ENCODE measurements at regions not wholly inside any gene's neighbourhood (a gene's known extent, or its start where the extent isn't known, plus 50 kb on each side); places are given as distances from the start of the nearest gene placed in this dataset.

DNA sequence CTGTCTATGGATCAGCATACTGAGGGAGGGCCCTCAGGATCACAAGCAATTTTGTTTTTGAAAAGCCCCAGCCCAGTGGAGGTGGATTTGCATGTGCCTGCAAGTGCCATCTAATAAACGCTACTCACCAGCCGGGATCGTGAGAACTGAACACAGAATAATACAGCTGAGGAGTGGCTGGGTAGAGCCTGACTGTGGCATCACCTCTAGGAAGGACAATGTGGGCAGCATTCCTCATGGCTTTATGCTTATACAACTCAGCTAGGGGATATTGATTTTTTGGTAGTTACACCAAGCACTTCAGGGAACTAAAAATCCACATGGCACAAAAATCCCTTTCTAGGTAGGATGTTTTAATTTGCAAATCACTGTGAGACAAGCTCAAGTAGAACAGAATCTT lies 72.7 kb upstream of the PALS2 start:
- ATAC-seq = no peak
- Histone ChIP-seq H3K9me3 (no peaks in the 10 kb centered on the region), H3K4me1 (ENCODE audit: low read depth) (no peaks in the 10 kb centered on the region), H3K36me3 (ENCODE audit: low read depth) (no peaks in the 10 kb centered on the region), H3K4me3 (no peak overlapping the region)
- TF ChIP-seq, protein P1, sequence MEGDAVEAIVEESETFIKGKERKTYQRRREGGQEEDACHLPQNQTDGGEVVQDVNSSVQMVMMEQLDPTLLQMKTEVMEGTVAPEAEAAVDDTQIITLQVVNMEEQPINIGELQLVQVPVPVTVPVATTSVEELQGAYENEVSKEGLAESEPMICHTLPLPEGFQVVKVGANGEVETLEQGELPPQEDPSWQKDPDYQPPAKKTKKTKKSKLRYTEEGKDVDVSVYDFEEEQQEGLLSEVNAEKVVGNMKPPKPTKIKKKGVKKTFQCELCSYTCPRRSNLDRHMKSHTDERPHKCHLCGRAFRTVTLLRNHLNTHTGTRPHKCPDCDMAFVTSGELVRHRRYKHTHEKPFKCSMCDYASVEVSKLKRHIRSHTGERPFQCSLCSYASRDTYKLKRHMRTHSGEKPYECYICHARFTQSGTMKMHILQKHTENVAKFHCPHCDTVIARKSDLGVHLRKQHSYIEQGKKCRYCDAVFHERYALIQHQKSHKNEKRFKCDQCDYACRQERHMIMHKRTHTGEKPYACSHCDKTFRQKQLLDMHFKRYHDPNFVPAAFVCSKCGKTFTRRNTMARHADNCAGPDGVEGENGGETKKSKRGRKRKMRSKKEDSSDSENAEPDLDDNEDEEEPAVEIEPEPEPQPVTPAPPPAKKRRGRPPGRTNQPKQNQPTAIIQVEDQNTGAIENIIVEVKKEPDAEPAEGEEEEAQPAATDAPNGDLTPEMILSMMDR (IDR thresholded peaks at IDR 0.05) = no peak
- DNase-seq = no peak
- intact Hi-C loops (cut with DNase I, micrococcal nuclease) = no loop called here

DNA sequence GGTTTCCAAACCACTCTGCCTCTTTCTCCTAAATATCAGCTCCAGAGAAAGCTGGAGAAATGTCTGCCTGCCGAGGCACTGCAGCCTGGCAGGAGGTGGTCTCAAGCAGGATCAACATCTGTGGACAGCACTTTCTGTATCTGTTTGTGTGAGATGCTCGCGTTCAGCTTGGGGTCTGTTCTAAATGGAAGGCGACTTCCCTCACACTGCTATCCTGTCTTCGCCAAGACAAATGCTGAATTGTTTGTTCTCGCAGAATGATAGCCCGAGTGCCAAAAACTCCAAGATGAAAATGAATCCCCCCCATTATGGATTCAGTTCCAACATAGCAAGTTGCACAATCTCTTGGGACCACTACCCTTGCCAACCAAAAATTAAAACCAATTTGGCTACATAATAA lies 72.2 kb upstream of the PALS2 start:
- intact Hi-C loops (cut with DNase I, micrococcal nuclease) = no loop called here
- H3K4me3 ChIP-seq = no peak overlapping the region
- no peaks in the 10 kb centered on the region for H3K36me3 ChIP-seq (ENCODE audit: low read depth)
- H3K9me3 ChIP-seq = no peaks in the 10 kb centered on the region
- no peak for ATAC-seq
- no peak for DNase-seq
- TF ChIP-seq, protein P1 (IDR thresholded peaks at IDR 0.05) = no peak
- no peaks in the 10 kb centered on the region for H3K4me1 ChIP-seq (ENCODE audit: low read depth)

DNA sequence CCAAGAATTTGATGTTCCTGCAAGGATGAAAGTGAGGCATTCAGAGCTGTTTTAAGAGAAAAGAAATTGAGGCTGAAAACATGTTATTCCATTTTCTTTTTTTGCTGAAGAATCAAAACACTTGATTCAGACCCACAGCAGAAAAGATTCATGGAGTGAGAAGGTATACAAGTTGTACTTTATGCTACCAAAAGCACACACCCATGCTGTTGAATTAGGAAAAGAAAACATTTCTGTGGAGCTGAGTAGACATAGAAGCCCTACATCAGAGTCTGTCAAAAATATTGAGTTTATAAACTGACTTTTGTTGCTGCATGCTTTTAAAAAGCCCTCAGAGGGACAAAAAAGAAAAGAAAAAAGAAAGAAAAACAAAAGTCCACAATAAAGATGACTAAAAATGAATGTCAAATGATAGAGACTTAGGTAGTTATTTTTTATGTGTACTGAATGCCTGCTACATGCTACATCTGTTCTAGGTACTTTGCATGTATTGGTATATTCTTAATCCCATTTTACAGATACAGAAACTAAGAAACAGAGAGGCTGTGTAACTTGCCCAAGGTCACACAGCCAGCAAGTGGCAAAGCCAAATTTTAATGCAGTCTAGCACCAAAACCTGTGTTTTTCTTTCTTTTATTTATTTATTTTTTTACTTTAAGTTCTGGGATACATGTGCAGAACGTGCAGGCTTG lies 71.7 kb upstream of the PALS2 start:
- ATAC-seq (no peak), DNase-seq (no peak)
- no peak overlapping the region for H3K4me3 ChIP-seq
- TF ChIP-seq, protein P1 (IDR thresholded peaks at IDR 0.05) = no peak
- no peaks in the 10 kb centered on the region for H3K36me3 ChIP-seq (ENCODE audit: low read depth)
- no peaks in the 10 kb centered on the region for H3K4me1 ChIP-seq (ENCODE audit: low read depth)
- intact Hi-C loops (cut with DNase I, micrococcal nuclease) = no loop called here
- H3K9me3 ChIP-seq = no peaks in the 10 kb centered on the region

DNA sequence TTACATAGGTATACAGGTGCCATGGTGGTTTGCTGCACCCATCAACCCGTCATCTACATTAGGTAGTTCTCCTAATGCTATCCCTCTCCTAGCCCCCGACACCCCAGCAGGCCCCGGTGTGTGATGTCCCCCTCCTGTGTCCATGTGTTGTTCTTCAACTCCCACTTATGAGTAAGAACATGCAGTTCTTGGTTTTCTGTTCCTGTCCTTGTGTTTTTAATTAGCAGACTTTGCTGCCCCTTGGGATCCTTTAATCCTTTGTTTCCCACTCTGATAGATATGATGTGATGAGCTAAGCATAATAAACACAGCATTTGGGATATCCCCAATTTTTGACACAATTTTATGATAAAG lies 71.1 kb upstream of the PALS2 start:
- DNase-seq (no peak), ATAC-seq (no peak)
- TF ChIP-seq, protein P1 (IDR thresholded peaks at IDR 0.05) = no peak
- intact Hi-C loops (cut with DNase I, micrococcal nuclease) = no loop called here
- Histone ChIP-seq H3K36me3 (ENCODE audit: low read depth) (no peaks in the 10 kb centered on the region), H3K4me1 (ENCODE audit: low read depth) (no peaks in the 10 kb centered on the region), H3K9me3 (no peaks in the 10 kb centered on the region), H3K4me3 (no peak overlapping the region)

DNA sequence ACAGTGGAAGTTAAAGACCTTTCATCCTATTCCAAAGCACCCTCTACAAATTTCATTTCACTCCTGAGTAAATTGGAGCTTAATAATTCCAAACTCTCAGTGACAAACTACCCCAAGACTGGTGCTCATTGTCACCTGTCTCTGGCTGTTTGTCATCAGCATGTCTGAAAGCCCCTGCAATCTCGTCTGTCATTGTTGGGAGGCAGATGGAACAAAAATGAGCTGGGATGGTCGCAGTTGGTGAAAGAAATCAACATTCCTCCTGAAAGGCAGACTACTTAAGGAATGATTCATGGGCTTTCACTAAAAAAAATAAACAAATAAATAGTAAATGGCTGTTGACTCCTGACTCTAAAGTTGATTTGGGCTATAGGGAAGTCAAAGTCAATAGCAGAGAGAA lies 69.7 kb upstream of the PALS2 start:
- ATAC-seq = no peak
- H3K9me3 ChIP-seq = no peaks in the 10 kb centered on the region
- TF ChIP-seq, protein P1 (IDR thresholded peaks at IDR 0.05) = no peak
- intact Hi-C loops (cut with DNase I, micrococcal nuclease) = no loop called here
- H3K4me1 ChIP-seq (ENCODE audit: low read depth) = no peaks in the 10 kb centered on the region
- H3K36me3 ChIP-seq (ENCODE audit: low read depth) = no peaks in the 10 kb centered on the region
- no peak for DNase-seq
- H3K4me3 ChIP-seq = no peak overlapping the region

DNA sequence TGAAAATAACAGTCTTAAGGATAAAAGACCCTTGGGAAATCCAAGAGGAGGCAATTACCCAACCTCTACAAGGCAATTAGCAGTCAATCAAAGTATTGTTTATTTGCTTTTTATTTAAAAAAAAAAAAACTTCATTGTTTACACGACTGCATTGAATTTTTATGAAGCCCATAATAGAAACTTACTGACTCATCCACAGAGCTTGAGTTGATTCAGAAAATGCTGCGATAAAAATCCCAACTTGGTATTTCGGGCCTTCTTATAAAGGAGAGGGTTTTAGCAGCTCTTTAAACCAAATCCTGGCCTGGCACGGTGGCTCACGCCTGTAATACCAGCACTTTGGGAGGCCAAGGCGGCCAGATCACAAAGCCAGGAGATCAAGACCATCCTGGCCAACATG lies 69.2 kb upstream of the PALS2 start:
- DNase-seq = no peak
- Histone ChIP-seq H3K36me3 (ENCODE audit: low read depth) (no peaks in the 10 kb centered on the region), H3K9me3 (no peaks in the 10 kb centered on the region), H3K4me3 (no peak overlapping the region), H3K4me1 (ENCODE audit: low read depth) (no peaks in the 10 kb centered on the region)
- TF ChIP-seq, protein P1 (IDR thresholded peaks at IDR 0.05) = no peak
- no peak for ATAC-seq
- intact Hi-C loops (cut with DNase I, micrococcal nuclease) = no loop called here
